SK-N-MC (cell line): ENCODE measurements at regions not wholly inside any gene's neighbourhood (a gene's known extent, or its start where the extent isn't known, plus 50 kb on each side); places are given as distances from the start of the nearest gene placed in this dataset.

Source experiments
- EZH2 ChIP-seq: fragments of 200-600 bp; sonication (generic); IDR thresholded peaks from one replicate; pipeline ENCODE4 v1.6.1; 2017; ENCODE audit warnings: antibody characterized with exemption
- POLR2AphosphoS5 ChIP-seq: IDR thresholded peaks from 2 replicates; pipeline ENCODE4 v1.6.1; 2012; ENCODE audit warnings: mild to moderate bottlenecking, low read depth, low read length, borderline replicate concordance

GRCh38 chr16:73831220-73831619 lies 465.4 kb upstream of the PSMD7 start:
- TF ChIP-seq EZH2 (no peak), POLR2AphosphoS5 (no peak)
